Glutamatergic neuron (in vitro differentiated cells): ENCODE measurements at regions not wholly inside any gene's neighbourhood (a gene's known extent, or its start where the extent isn't known, plus 50 kb on each side); places are given as distances from the start of the nearest gene placed in this dataset.

Source experiments
- DNase-seq: peaks from one replicate; pipeline ENCODE4 v3.0.0; 2022
- H3K27ac Mint-ChIP-seq: one replicate; pipeline ENCODE4 v1.8.0; 2020; ENCODE audit warnings: mild to moderate bottlenecking, mixed read lengths, inconsistent platforms; ENCODE audit not compliant: unreplicated experiment
- H3K27me3 Mint-ChIP-seq: one replicate; pipeline ENCODE4 v1.8.0; 2020; ENCODE audit warnings: mild to moderate bottlenecking, moderate library complexity, mixed read lengths, inconsistent platforms; ENCODE audit not compliant: unreplicated experiment
- H3K36me3 Mint-ChIP-seq: one replicate; pipeline ENCODE4 v1.8.0; 2020; ENCODE audit warnings: mild to moderate bottlenecking, mixed read lengths, inconsistent platforms; ENCODE audit not compliant: unreplicated experiment
- H3K4me1 Mint-ChIP-seq: one replicate; pipeline ENCODE4 v1.8.0; 2020; ENCODE audit warnings: mild to moderate bottlenecking, low read depth, mixed read lengths, inconsistent platforms; ENCODE audit not compliant: unreplicated experiment
- H3K4me3 Mint-ChIP-seq: one replicate; pipeline ENCODE4 v1.8.0; 2020; ENCODE audit warnings: mild to moderate bottlenecking, mixed read lengths, inconsistent platforms; ENCODE audit not compliant: unreplicated experiment
- H3K9me3 Mint-ChIP-seq: one replicate; pipeline ENCODE4 v1.8.0; 2020; ENCODE audit warnings: mild to moderate bottlenecking, moderate library complexity, mixed read lengths, inconsistent platforms; ENCODE audit not compliant: unreplicated experiment
- TF ChIP-seq, protein P1 (sequence below): fragments of 200-600 bp; sonication (generic); IDR thresholded peaks from one replicate; pipeline ENCODE4 v1.5.0; 2021; ENCODE audit not compliant: partially characterized antibody, unreplicated experiment

DNA sequence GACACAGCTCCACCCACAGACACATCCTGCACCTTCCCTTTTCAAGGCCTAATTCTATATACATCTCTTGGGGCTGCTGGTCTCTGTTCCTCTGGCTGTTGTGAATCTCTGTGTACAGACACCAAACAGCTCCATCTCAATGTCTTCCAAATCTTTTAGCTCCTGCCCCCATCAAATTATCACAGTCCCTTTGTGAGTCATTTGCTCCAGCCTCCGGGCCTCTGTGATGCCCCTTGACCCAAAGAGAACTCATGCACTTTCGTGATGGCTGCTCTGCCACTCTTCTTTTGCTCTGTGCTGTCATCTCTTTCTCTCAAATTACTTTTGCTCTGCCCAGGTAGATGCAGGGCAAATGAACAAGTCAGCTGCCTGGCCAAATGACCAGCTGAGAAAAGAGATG, 369.0 kb upstream of the CDIN1 start:
- no peaks in the 10 kb centered on the region for H3K9me3 Mint-ChIP-seq
- no peak overlapping the region for H3K27ac Mint-ChIP-seq
- H3K36me3 Mint-ChIP-seq: no peaks in the 10 kb centered on the region
- no peaks in the 10 kb centered on the region for H3K27me3 Mint-ChIP-seq
- no peaks in the 10 kb centered on the region for H3K4me1 Mint-ChIP-seq
- H3K4me3 Mint-ChIP-seq: no peak overlapping the region
- TF ChIP-seq, protein P1, sequence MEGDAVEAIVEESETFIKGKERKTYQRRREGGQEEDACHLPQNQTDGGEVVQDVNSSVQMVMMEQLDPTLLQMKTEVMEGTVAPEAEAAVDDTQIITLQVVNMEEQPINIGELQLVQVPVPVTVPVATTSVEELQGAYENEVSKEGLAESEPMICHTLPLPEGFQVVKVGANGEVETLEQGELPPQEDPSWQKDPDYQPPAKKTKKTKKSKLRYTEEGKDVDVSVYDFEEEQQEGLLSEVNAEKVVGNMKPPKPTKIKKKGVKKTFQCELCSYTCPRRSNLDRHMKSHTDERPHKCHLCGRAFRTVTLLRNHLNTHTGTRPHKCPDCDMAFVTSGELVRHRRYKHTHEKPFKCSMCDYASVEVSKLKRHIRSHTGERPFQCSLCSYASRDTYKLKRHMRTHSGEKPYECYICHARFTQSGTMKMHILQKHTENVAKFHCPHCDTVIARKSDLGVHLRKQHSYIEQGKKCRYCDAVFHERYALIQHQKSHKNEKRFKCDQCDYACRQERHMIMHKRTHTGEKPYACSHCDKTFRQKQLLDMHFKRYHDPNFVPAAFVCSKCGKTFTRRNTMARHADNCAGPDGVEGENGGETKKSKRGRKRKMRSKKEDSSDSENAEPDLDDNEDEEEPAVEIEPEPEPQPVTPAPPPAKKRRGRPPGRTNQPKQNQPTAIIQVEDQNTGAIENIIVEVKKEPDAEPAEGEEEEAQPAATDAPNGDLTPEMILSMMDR: no peak
- no peak for DNase-seq

DNA sequence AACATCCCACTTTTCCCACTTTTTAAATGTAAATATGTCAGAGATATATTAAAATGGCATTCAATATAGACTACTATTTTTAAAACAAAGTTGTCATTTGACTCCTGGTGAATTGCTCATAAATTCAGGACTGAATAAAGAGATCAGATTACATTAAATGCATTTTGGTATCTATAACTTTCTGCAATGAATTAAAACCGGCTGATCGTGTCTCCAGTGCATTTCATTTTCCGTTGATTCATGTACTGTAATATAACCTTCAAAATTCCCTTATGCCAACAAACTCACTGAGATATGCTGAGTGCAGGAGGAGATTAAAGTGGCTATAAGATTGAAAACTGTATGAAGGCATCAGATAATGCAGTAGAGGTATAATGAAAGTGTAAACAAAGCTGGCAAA, 361.1 kb upstream of the CDIN1 start:
- Mint-ChIP-seq H3K4me3 (no peak overlapping the region), H3K9me3 (no peaks in the 10 kb centered on the region), H3K4me1 (no peaks in the 10 kb centered on the region), H3K27me3 (no peaks in the 10 kb centered on the region), H3K27ac (no peak overlapping the region), H3K36me3 (no peaks in the 10 kb centered on the region)
- DNase-seq: no peak
- TF ChIP-seq, protein P1: no peak

DNA sequence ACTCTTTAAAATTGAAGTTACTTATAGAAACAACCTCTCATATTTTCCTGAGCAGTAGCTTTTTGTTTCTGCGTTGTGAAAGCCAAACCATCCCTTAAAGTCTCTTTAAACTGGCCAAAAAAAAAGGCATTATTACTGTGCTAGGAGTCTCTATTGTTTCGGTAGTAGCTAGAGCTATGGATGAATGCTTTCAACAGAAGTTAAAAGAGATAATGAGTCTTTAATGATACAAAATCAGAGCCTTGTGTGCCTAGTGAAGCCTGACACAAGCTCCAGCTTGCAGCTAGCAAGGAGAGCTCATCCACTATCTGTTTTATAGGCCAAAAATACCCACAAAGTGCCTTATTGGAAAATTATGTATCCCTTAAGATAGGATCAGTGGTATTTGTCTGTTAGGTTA, 360.4 kb upstream of the CDIN1 start:
- Mint-ChIP-seq H3K4me1 (no peaks in the 10 kb centered on the region), H3K27me3 (no peaks in the 10 kb centered on the region), H3K27ac (no peak overlapping the region), H3K36me3 (no peaks in the 10 kb centered on the region), H3K4me3 (no peak overlapping the region), H3K9me3 (no peaks in the 10 kb centered on the region)
- DNase-seq: no peak
- TF ChIP-seq, protein P1: no peak

DNA sequence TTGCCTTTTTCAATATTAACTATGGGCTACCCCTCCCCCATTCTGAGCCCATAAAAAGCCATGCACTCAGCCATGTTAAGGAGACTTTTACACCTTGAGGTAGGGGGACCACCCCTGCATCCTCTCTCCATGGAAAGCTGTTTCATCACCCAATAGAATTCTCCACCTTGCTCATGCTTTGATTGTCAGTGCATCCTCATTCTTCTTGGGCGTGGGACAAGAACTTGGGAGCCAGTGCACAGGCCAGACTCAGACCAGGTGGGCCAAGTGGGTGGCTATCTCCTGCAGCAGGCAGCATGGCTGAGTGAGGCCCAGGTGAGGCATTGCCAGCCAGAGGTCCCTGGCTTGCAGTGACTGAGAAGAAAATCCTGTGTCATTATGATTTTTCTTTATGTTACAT, 357.4 kb upstream of the CDIN1 start:
- Mint-ChIP-seq H3K27me3 (no peaks in the 10 kb centered on the region), H3K4me1 (no peaks in the 10 kb centered on the region), H3K9me3 (no peaks in the 10 kb centered on the region), H3K27ac (no peak overlapping the region), H3K36me3 (peaks cover 6% of the 10 kb centered on the region), H3K4me3 (no peak overlapping the region)
- TF ChIP-seq, protein P1: no peak
- no peak for DNase-seq

DNA sequence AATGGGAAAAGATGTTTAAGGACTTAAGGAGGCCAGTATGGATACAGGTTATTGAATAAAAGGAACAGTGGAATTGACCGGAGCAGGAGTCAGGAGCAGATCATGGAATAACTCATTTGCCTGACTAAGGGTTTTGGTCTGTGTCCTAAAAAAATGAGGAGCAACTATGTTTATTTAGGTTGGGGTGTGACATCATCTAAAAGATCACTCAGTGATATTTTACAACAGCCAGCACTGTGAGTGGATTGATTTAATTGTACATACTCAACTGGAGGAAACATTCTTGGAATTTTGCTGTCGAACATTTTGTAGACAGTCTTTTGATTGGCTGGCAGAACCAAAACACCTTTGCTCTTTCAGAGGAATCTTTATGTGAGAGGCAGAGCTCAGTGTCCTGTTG, 348.6 kb upstream of the CDIN1 start:
- no peak overlapping the region for H3K4me3 Mint-ChIP-seq
- TF ChIP-seq, protein P1: no peak
- H3K27ac Mint-ChIP-seq: no peak overlapping the region
- no peaks in the 10 kb centered on the region for H3K9me3 Mint-ChIP-seq
- no peak for DNase-seq
- H3K27me3 Mint-ChIP-seq: no peaks in the 10 kb centered on the region
- H3K4me1 Mint-ChIP-seq: no peaks in the 10 kb centered on the region
- H3K36me3 Mint-ChIP-seq: no peaks in the 10 kb centered on the region
